HG02884 (cell line): ENCODE measurements at regions not wholly inside any gene's neighbourhood (a gene's known extent, or its start where the extent isn't known, plus 50 kb on each side); places are given as distances from the start of the nearest gene placed in this dataset.
"Not testable (repeated sequence)": the region's sequence is repeated elsewhere in the genome, so short reads cannot be mapped to it uniquely, and the experiment has no call there.

Source experiments
- ATAC-seq: cut with Tn5 transposase; IDR thresholded peaks from one replicate; pipeline ENCODE4 v1.9.1; 2021; ENCODE audit warnings: mild to moderate bottlenecking, moderate library complexity; ENCODE audit not compliant: unreplicated experiment

GRCh38 chr20:47982574-47983360 is 197.5 kb upstream of the SULF2 start:
- no peak for ATAC-seq

GRCh38 chr20:47981222-47981621 is 195.9 kb upstream of the SULF2 start:
- ATAC-seq, result no peak

- ATAC-seq, result no peak
Measured at GRCh38 chr20:47980336-47981177, 195.3 kb upstream of the SULF2 start.

GRCh38 chr20:47979361-47980095 is 194.2 kb upstream of the SULF2 start:
- not testable (repeated sequence) for ATAC-seq

DNA sequence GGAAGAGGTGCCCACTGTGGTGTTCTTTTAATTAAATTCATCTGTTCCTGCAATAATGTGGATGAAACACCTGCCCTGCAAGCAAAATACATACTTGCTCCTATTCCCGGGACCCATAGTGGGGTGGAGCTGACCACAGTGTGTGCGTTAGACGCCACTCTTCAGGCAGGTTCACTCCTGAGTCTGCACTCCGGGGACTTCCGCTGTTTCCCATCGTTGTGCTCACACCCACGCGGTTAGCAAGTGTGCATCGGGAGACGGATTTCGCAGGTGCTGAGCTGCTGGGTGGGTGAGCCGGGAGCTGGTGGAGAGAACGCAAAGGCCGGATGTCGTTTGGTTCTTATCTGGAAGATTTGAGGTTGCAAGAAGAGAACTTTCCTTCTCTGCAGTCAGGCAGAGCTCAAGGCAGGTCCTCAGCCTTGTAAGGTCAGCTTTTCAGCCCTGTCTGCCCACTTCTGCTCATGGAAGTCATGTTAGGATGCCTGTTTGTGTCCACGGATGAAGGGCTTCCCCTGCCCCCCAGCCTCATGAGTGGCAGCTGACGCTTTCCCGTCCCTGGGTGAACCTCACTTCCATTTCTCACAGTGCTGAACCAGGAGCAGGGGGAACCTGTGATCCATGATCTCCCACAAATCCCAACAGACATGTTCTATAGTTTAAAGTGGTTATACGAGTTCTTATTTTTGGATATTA is 193.3 kb upstream of the SULF2 start:
- not testable (repeated sequence) for ATAC-seq

- ATAC-seq, result not testable (repeated sequence)
Measured at GRCh38 chr20:47977789-47978252, 192.5 kb upstream of the SULF2 start.

- ATAC-seq, result not testable (repeated sequence)
Measured at GRCh38 chr20:47977017-47977788, 191.9 kb upstream of the SULF2 start.

DNA sequence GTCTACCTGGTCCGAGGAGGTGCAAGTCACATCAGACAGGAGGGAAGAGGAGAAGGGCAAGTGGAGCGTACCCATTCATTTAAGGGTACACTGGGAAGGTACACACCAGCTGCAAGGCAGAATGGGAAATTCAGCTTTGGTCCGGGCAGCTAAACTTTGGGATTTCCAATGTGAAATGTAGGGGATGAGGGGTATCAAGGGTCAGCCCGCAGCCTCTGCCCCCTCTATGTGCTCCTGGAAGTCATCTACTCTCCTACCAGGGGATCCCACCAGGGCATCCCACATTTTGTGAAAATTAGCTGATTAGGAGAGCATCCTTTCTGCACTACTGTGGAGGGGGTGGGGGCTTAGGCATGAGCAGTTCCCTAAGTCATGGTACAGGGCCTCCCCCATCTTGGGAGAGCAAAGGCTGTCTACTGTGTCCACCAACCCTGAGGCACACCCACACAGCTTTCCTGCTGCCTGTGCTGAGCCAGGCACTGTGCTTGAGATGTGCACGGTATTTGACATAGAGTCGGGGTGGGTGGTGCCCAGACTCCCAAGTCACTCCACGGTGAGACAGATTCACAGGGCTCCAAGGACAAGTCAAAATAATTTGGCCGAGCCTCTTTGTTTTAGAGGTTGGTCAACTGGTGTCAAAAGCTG is 189.1 kb upstream of the SULF2 start:
- no peak for ATAC-seq

DNA sequence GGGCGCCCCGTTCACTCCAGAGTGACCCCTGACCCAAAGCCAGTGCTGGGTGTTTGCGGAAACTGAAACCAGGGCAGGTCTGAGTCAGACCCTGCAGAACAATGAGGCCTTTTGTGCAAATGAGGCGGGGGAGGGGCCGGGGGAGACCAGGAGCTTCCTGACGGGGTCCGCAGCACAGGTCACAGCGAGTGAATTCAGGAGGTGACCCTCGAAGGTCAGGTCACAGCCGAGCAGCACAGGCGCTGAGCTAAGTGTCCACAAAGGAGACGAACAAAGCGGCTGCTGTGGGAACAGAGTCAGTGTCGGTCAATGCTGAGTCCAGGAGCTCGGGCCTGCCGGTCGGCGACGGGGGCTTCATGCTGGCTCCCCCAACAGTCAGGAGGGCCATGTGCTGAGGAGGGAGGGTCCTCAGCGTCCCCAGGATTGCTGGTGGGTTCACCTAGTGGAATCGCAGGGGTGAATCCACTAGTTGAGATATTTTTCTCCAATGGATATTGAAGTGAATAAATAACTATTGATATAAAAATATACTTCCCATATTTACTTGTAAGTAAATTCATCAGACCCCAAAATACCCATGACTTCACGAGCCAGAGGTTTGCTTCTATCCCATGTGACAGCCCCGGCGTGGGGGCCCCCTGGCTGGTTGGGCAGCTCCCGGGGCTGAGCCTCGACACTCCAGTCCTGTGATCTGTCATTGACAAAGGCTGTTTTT is 188.4 kb upstream of the SULF2 start:
- ATAC-seq, result no peak

- ATAC-seq, result no peak
Measured at GRCh38 chr20:47972916-47973309, 187.6 kb upstream of the SULF2 start.

DNA sequence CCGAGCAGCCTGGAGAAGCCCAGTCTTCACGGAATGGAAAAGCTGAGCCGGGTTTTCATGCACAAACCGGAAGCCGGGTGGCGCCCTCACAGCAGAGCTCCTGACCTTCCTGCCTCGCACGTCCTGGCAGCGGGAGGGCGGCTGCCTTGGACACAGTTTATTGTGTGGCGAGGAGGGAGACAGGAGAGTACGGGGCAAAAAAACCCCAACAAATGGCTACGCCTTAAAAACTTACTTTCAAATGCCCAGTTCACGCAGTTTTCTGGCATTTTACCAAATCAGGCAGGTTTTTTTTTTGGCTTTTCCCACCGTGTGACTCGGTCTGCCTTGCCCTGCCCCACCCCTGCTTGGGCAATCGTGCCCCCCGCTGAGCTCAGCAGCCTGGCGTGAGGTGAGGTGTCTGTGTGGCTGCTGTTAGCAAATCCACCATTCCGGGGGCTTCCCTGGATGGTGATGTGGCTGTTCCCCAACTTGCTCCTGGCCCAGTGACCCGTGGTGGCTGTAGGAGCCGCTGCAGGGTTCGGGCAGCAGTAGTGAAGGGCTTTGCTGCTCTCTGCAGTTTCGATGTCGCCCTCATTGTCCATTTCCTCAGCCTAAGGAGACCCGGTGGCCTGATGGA is 187.1 kb upstream of the SULF2 start:
- ATAC-seq, result not testable (repeated sequence)

DNA sequence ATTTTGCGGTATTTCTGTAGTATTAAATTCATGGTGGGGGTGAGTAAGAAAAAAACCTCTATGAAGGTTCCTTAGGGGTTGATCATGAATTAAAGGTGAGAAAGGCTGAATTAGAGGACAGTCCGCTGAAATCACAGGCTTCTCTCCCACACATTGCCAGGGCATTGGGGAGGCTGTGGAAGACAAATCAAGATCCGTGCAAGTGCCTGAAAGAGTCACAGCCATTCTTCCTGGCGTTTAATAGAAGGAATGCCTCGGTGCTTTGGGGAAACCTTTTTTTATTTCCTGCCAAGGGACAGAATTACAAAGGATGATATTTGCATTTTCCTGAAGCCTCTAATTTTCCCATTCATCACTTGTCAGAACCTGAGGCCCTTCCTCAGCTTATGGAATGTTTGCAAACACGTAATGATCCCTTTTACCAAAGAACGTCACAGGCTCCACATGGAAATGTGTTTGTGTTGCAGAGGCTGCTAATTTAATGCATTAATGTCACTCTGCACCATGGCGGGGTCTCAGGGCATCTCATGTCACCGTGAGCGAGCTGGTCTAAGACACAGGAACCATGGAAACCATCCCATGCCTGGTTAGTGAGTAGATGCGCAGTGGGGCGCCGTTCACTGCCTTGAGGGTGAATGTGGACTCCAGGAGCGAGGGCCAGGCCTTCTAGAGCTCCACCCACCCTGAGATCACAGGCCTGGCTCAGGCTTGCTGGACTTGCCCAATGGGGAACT is 185.9 kb upstream of the SULF2 start:
- ATAC-seq, result no peak

- ATAC-seq, result no peak
Measured at GRCh38 chr20:47970282-47970903, 185.1 kb upstream of the SULF2 start.

- no peak for ATAC-seq
Measured at GRCh38 chr20:47969426-47969825, 184.1 kb upstream of the SULF2 start.

GRCh38 chr20:47968541-47969310 is 183.4 kb upstream of the SULF2 start:
- ATAC-seq, result no peak

DNA sequence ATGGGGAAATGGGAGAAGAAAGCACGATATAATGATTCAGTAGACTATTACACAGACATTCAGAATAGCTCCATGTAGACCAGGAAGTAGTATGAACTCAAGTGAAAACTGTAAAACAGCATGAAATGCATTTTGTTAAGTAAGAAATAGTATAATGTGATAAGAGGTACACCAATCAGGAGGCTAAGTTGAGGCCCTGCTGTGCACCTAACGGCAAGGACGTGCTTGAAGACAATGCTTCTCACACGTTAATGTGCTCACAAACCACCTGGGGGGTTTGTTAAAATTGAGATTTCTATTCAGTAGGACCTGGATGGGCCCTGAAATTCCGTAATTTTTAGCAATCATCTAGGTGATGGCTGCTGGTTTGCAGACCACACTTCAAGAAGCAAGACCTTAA is 178.9 kb upstream of the SULF2 start:
- no peak for ATAC-seq
